Right lobe of liver (tissue), 6 donors: ENCODE measurements at regions not wholly inside any gene's neighbourhood (a gene's known extent, or its start where the extent isn't known, plus 50 kb on each side); places are given as distances from the start of the nearest gene placed in this dataset.

Experiments used
- ATAC-seq, 4 donors: fragments of 200-7000 bp; cut with Tn5 transposase; one replicate each; pipeline ENCODE4 v1.9.1; 2020; ENCODE audit warnings: mild to moderate bottlenecking in 4 of 4, moderate library complexity in 4 of 4
- DNase-seq, 3 donors: peaks; one replicate each; pipeline ENCODE4 v3.0.0-alpha.2; 2020
- H3K27ac ChIP-seq, 3 donors: fragments of 200-600 bp; one replicate each; pipeline ENCODE4 v1.8.0; 2022
- H3K27me3 ChIP-seq, 2 donors: fragments of 200-600 bp; one replicate each; pipeline ENCODE4 v1.8.0; 2022
- H3K36me3 ChIP-seq, 4 donors: fragments of 200-600 bp; sonication (generic) in 1 of 4; one replicate each; pipeline versions ENCODE4 v1.5.1 to v1.8.0; 2017 to 2022; ENCODE audit warnings: control low read depth in 1 of 4
- H3K4me1 ChIP-seq, 4 donors: fragments of 200-600 bp; sonication (generic) in 1 of 4; one replicate each; pipeline versions ENCODE4 v1.5.1 to v1.8.0; 2017 to 2022; ENCODE audit warnings: control low read depth in 1 of 4
- H3K4me3 ChIP-seq, 3 donors: fragments of 200-600 bp; one replicate each; pipeline ENCODE4 v1.8.0; 2022
- H3K9me3 ChIP-seq, 4 donors: fragments of 200-600 bp; sonication (generic) in 1 of 4; one replicate each; pipeline versions ENCODE4 v1.5.1 to v1.8.0; 2017 to 2022; ENCODE audit warnings: control low read depth in 1 of 4
- POLR2A ChIP-seq: fragments of 450-650 bp; IDR thresholded peaks from one replicate; pipeline ENCODE4 v1.6.1; 2017; ENCODE audit warnings: antibody characterized with exemption, mild to moderate bottlenecking
- WGBS: methylation state at CpG from one replicate; pipeline ENCODE4 v1.1.6; 2018; ENCODE audit warnings: low coverage, low lambda C conversion rate; ENCODE audit not compliant: insufficient coverage; ENCODE audit errors: missing lambda C conversion rate; 5-methylcytosine and 5-hydroxymethylcytosine counted together
- intact Hi-C, 2 donors: fragments of 100-400 bp; cut with DNase I; formaldehyde crosslinking; loops; one replicate each; pipeline versions ENCODE4 v1.11.2 to v1.14.1; 2022
- TF ChIP-seq, protein P1 (sequence below), 4 donors: fragments of 200-600 bp in 3 of 4; fragments of 450-650 bp in 1 of 4; IDR thresholded peaks; one replicate each; pipeline versions ENCODE4 v1.5.1 to v1.8.0; 2016 to 2022; ENCODE audit warnings: antibody characterized with exemption in 4 of 4, mild to moderate bottlenecking in 2 of 4
- donor health status: DM: no; HTN: yes; CAD: no.
- donor health status: DM: no; HTN: no; CAD: no.
- donor health status: DM: no; HTN: no; CAD: no.
- donor health status: DM: no; HTN: yes; CAD: no.
- donor health status: DM: no; HTN: yes; CAD: no.

GRCh38 chr17:72504783-72505182, 384.0 kb downstream of the SOX9 start:
- H3K27me3 ChIP-seq, result peaks cover 0 to 9% of the 10 kb centered on the region in 2 donors
- 66% methylated on average over 3 of the region's 4 CpGs for WGBS
- H3K4me1 ChIP-seq, result peaks cover 0 to 17% (median 0%) of the 10 kb centered on the region in 4 donors
- TF ChIP-seq, protein P1, sequence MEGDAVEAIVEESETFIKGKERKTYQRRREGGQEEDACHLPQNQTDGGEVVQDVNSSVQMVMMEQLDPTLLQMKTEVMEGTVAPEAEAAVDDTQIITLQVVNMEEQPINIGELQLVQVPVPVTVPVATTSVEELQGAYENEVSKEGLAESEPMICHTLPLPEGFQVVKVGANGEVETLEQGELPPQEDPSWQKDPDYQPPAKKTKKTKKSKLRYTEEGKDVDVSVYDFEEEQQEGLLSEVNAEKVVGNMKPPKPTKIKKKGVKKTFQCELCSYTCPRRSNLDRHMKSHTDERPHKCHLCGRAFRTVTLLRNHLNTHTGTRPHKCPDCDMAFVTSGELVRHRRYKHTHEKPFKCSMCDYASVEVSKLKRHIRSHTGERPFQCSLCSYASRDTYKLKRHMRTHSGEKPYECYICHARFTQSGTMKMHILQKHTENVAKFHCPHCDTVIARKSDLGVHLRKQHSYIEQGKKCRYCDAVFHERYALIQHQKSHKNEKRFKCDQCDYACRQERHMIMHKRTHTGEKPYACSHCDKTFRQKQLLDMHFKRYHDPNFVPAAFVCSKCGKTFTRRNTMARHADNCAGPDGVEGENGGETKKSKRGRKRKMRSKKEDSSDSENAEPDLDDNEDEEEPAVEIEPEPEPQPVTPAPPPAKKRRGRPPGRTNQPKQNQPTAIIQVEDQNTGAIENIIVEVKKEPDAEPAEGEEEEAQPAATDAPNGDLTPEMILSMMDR (IDR thresholded peaks at IDR 0.05), result no peak
- TF ChIP-seq POLR2A, result no peak
- H3K27ac ChIP-seq, result no peak overlapping the region
- no peak overlapping the region for H3K4me3 ChIP-seq
- intact Hi-C loops, result no loop called here
- no peaks in the 10 kb centered on the region for H3K36me3 ChIP-seq
- no peak for DNase-seq
- H3K9me3 ChIP-seq, result no peaks in the 10 kb centered on the region
- no peak for ATAC-seq

GRCh38 chr17:72506773-72507172, 386.0 kb downstream of the SOX9 start:
- DNase-seq, result no peak

DNA sequence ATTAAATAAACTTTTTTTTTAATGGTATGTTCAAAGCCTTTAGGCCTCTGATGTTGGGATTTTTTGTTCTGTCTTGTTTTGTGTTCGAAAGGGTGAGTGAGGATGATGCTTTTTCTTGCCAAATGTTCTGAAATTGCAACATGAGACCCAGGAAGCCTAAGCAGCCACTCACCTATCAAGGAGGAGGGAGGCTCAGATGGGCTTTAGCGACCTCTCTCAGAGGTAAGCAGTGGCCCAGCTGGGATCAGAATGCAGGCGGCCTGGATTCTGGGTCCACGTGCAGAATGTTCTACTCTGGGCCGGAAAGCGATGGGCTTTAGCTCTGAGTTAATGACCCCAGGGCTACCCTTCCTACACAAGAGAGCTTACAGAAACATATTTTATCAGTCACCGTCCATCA, 386.6 kb downstream of the SOX9 start:
- intact Hi-C loops, result no loop called here
- ATAC-seq (no peak), DNase-seq (no peak)
- Histone ChIP-seq H3K36me3 (no peaks in the 10 kb centered on the region), H3K27ac (no peak overlapping the region), H3K4me3 (no peak overlapping the region), H3K4me1 (peaks cover 0 to 7% (median 0%) of the 10 kb centered on the region in 4 donors), H3K9me3 (no peaks in the 10 kb centered on the region), H3K27me3 (peaks cover 0 to 9% of the 10 kb centered on the region in 2 donors)
- WGBS, result 44% methylated on average over 2 of the region's 7 CpGs
- TF ChIP-seq, protein P1 (IDR thresholded peaks at IDR 0.05), result no peak
- TF ChIP-seq POLR2A, result no peak

More at GRCh38 chr17:72506773-72507172, 386.0 kb downstream of the SOX9 start:
- ATAC-seq, result no peak
- Histone ChIP-seq H3K27me3 (peaks cover 0 to 9% of the 10 kb centered on the region in 2 donors), H3K4me3 (no peak overlapping the region), H3K4me1 (peaks cover 0 to 13% (median 0%) of the 10 kb centered on the region in 4 donors), H3K9me3 (no peaks in the 10 kb centered on the region), H3K27ac (no peak overlapping the region), H3K36me3 (no peaks in the 10 kb centered on the region)
- intact Hi-C loops, result no loop called here
- 62% methylated on average over 12 of the region's 12 CpGs for WGBS
- TF ChIP-seq POLR2A, result no peak
- TF ChIP-seq, protein P1 (IDR thresholded peaks at IDR 0.05), result no peak

- Histone ChIP-seq H3K4me1 (no peaks in the 10 kb centered on the region), H3K36me3 (no peaks in the 10 kb centered on the region), H3K27me3 (no peaks in the 10 kb centered on the region), H3K27ac (no peak overlapping the region), H3K9me3 (no peaks in the 10 kb centered on the region), H3K4me3 (no peak overlapping the region)
- WGBS, result 63% methylated on average over 3 of the region's 3 CpGs
- intact Hi-C loops, result no loop called here
- ATAC-seq (no peak), DNase-seq (no peak)
- no peak for TF ChIP-seq POLR2A
- TF ChIP-seq, protein P1 (IDR thresholded peaks at IDR 0.05), result no peak
These were observed 389.7 kb downstream of the SOX9 start for GRCh38 chr17:72510351-72511016.
